ENCODE measurements at regions not wholly inside any gene's neighbourhood (a gene's known extent, or its start where the extent isn't known, plus 50 kb on each side); places are given as distances from the start of the nearest gene placed in this dataset.
A peak's percentile ranks its signal among the peaks of the same experiment; 100 is the strongest.

DNA sequence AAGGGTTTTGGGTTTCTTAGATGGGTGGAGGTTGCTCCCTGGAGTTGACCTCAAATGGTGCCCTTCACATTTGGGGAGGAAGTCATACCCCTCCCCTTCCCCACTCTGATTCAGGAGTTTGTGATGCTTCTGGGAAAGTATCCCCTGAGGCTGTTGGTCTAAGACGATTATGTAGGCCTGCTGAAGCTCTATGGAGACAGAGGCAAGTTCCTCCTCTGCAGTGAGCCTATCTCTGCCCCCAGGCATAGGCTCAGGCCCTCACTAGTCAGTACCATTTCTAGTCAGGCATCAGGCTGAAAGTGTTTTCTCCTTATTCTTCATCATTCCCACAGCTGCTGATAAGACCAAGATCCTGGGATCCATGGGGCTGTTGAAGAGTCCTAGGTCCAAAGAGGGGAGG is 271.6 kb upstream of the NUDT12 start:
- TF ChIP-seq TAF1 (IDR thresholded peaks at IDR 0.05; ENCODE audit: low read depth): no peak
- no peak for TF ChIP-seq MAX (IDR thresholded peaks at IDR 0.05)
- no peak for TF ChIP-seq NFIC (IDR thresholded peaks at IDR 0.05)
- TF ChIP-seq ZBTB7A (IDR thresholded peaks at IDR 0.05; ENCODE audit: low read depth): no peak
- no peak for TF ChIP-seq TCF12 (IDR thresholded peaks at IDR 0.05; ENCODE audit: low read depth)
- TF ChIP-seq, protein P1, sequence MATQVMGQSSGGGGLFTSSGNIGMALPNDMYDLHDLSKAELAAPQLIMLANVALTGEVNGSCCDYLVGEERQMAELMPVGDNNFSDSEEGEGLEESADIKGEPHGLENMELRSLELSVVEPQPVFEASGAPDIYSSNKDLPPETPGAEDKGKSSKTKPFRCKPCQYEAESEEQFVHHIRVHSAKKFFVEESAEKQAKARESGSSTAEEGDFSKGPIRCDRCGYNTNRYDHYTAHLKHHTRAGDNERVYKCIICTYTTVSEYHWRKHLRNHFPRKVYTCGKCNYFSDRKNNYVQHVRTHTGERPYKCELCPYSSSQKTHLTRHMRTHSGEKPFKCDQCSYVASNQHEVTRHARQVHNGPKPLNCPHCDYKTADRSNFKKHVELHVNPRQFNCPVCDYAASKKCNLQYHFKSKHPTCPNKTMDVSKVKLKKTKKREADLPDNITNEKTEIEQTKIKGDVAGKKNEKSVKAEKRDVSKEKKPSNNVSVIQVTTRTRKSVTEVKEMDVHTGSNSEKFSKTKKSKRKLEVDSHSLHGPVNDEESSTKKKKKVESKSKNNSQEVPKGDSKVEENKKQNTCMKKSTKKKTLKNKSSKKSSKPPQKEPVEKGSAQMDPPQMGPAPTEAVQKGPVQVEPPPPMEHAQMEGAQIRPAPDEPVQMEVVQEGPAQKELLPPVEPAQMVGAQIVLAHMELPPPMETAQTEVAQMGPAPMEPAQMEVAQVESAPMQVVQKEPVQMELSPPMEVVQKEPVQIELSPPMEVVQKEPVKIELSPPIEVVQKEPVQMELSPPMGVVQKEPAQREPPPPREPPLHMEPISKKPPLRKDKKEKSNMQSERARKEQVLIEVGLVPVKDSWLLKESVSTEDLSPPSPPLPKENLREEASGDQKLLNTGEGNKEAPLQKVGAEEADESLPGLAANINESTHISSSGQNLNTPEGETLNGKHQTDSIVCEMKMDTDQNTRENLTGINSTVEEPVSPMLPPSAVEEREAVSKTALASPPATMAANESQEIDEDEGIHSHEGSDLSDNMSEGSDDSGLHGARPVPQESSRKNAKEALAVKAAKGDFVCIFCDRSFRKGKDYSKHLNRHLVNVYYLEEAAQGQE (IDR thresholded peaks at IDR 0.05; ENCODE audit: low read depth): no peak
- no peak for TF ChIP-seq EP300 (IDR thresholded peaks at IDR 0.05; ENCODE audit: borderline replicate concordance)
- no peak for TF ChIP-seq RAD21 (IDR thresholded peaks at IDR 0.05; ENCODE audit: low read depth)

GRCh38 chr5:103829585-103829984 is 267.0 kb upstream of the NUDT12 start:
- TF ChIP-seq ZBTB7A (IDR thresholded peaks at IDR 0.05; ENCODE audit: low read depth) (no peak), RAD21 (IDR thresholded peaks at IDR 0.05; ENCODE audit: low read depth) (peak; percentile 35)

- no peak for TF ChIP-seq CEBPB (IDR thresholded peaks at IDR 0.05)
- TF ChIP-seq, protein P2, sequence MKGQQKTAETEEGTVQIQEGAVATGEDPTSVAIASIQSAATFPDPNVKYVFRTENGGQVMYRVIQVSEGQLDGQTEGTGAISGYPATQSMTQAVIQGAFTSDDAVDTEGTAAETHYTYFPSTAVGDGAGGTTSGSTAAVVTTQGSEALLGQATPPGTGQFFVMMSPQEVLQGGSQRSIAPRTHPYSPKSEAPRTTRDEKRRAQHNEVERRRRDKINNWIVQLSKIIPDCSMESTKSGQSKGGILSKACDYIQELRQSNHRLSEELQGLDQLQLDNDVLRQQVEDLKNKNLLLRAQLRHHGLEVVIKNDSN (IDR thresholded peaks at IDR 0.05): no peak
- no peak for TF ChIP-seq FOXM1 (IDR thresholded peaks at IDR 0.05; ENCODE audit: borderline replicate concordance, low read depth)
- TF ChIP-seq EGR1 (IDR thresholded peaks at IDR 0.05): no peak
- TF ChIP-seq, protein P1 (IDR thresholded peaks at IDR 0.05; ENCODE audit: low read depth): no peak
- no peak for TF ChIP-seq ZBTB7A (IDR thresholded peaks at IDR 0.05; ENCODE audit: low read depth)
- TF ChIP-seq EP300 (IDR thresholded peaks at IDR 0.05; ENCODE audit: borderline replicate concordance): no peak
- TF ChIP-seq YY1 (IDR thresholded peaks at IDR 0.05; ENCODE audit: low read depth): no peak
- no peak for TF ChIP-seq TCF12 (IDR thresholded peaks at IDR 0.05; ENCODE audit: low read depth)
- TF ChIP-seq TAF1 (IDR thresholded peaks at IDR 0.05; ENCODE audit: low read depth): no peak
These were observed 265.4 kb upstream of the NUDT12 start for GRCh38 chr5:103827976-103828375.

GRCh38 chr5:103821361-103821760 is 258.8 kb upstream of the NUDT12 start:
- TF ChIP-seq NFIC (IDR thresholded peaks at IDR 0.05) (no peak), FOXM1 (IDR thresholded peaks at IDR 0.05; ENCODE audit: borderline replicate concordance, low read depth) (no peak), TCF12 (IDR thresholded peaks at IDR 0.05; ENCODE audit: low read depth) (no peak), TEAD4 (IDR thresholded peaks at IDR 0.05) (no peak), CREB1 (IDR thresholded peaks at IDR 0.05; ENCODE audit: low read depth) (no peak), YY1 (IDR thresholded peaks at IDR 0.05; ENCODE audit: low read depth) (no peak), ZBTB7A (IDR thresholded peaks at IDR 0.05; ENCODE audit: low read depth) (no peak), TAF1 (IDR thresholded peaks at IDR 0.05; ENCODE audit: low read depth) (no peak), EGR1 (IDR thresholded peaks at IDR 0.05) (no peak), CEBPB (IDR thresholded peaks at IDR 0.05) (no peak), MAX (IDR thresholded peaks at IDR 0.05) (no peak), EP300 (IDR thresholded peaks at IDR 0.05; ENCODE audit: borderline replicate concordance) (no peak), RAD21 (IDR thresholded peaks at IDR 0.05; ENCODE audit: low read depth) (no peak)
- TF ChIP-seq, protein P1 (IDR thresholded peaks at IDR 0.05; ENCODE audit: low read depth): no peak

GRCh38 chr5:103808464-103809106 is 246.0 kb upstream of the NUDT12 start:
- TF ChIP-seq RAD21 (IDR thresholded peaks at IDR 0.05; ENCODE audit: low read depth) (peak; percentile 97), YY1 (IDR thresholded peaks at IDR 0.05; ENCODE audit: low read depth) (no peak), NFIC (IDR thresholded peaks at IDR 0.05) (no peak), EP300 (IDR thresholded peaks at IDR 0.05; ENCODE audit: borderline replicate concordance) (no peak), CREB1 (IDR thresholded peaks at IDR 0.05; ENCODE audit: low read depth) (no peak), MAX (IDR thresholded peaks at IDR 0.05) (no peak), TEAD4 (IDR thresholded peaks at IDR 0.05) (no peak)
- TF ChIP-seq, protein P1 (IDR thresholded peaks at IDR 0.05; ENCODE audit: low read depth): no peak
